Tibial nerve (tissue), 4 donors: ENCODE measurements at regions not wholly inside any gene's neighbourhood (a gene's known extent, or its start where the extent isn't known, plus 50 kb on each side); places are given as distances from the start of the nearest gene placed in this dataset.

Experiments
- DNase-seq, 2 donors: peaks; one replicate each; pipeline ENCODE4 v3.0.0-alpha.2; 2019; ENCODE audit warnings: low spot score in 2 of 2
- H3K27ac ChIP-seq, 4 donors: fragments of 200-600 bp; sonication (generic) in 3 of 4; one replicate each; pipeline ENCODE4 v1.5.1; 2017 to 2019; ENCODE audit warnings: mild to moderate bottlenecking in 1 of 4
- H3K27me3 ChIP-seq, 2 donors: fragments of 200-600 bp; sonication (generic) in 1 of 2; one replicate each; pipeline versions ENCODE4 v1.5.1 to v1.6.0; 2017 to 2019
- H3K36me3 ChIP-seq, 3 donors: fragments of 200-600 bp; sonication (generic); one replicate each; pipeline ENCODE4 v1.5.1; 2018 to 2019
- H3K4me1 ChIP-seq, 4 donors: fragments of 200-600 bp; sonication (generic) in 3 of 4; one replicate each; pipeline ENCODE4 v1.5.1; 2017 to 2019
- H3K4me3 ChIP-seq, 4 donors: fragments of 200-600 bp; sonication (generic) in 3 of 4; one replicate each; pipeline ENCODE4 v1.5.1; 2017 to 2019; ENCODE audit warnings: mild to moderate bottlenecking in 1 of 4, moderate library complexity in 1 of 4
- H3K9me3 ChIP-seq, 4 donors: fragments of 200-600 bp; sonication (generic) in 3 of 4; one replicate each; pipeline ENCODE4 v1.5.1; 2017 to 2019
- EP300 ChIP-seq, 2 donors: sonication (generic); formaldehyde crosslinking; IDR thresholded peaks; one replicate each; pipeline ENCODE4 v1.6.1; 2017; ENCODE audit warnings: antibody characterized with exemption in 2 of 2, mild to moderate bottlenecking in 1 of 2
- POLR2A ChIP-seq, 2 donors: fragments of 450-650 bp; IDR thresholded peaks; one replicate each; pipeline ENCODE4 v1.6.1; 2017; ENCODE audit warnings: antibody characterized with exemption in 2 of 2, mild to moderate bottlenecking in 2 of 2, moderate library complexity in 2 of 2
- WGBS, 2 donors: methylation state at CpG; one replicate each; pipeline ENCODE4 v1.1.5; 2018; 5-methylcytosine and 5-hydroxymethylcytosine counted together
- TF ChIP-seq, protein P1 (sequence below), 5 experiments: fragments of 200-600 bp in 3 of 5; fragments of 450-650 bp in 2 of 5; sonication (generic) in 3 of 5; IDR thresholded peaks; one replicate each; pipeline ENCODE4 v1.5.1; 2016 to 2019; ENCODE audit warnings: antibody characterized with exemption in 5 of 5, mild to moderate bottlenecking in 3 of 5, moderate library complexity in 2 of 5

DNA sequence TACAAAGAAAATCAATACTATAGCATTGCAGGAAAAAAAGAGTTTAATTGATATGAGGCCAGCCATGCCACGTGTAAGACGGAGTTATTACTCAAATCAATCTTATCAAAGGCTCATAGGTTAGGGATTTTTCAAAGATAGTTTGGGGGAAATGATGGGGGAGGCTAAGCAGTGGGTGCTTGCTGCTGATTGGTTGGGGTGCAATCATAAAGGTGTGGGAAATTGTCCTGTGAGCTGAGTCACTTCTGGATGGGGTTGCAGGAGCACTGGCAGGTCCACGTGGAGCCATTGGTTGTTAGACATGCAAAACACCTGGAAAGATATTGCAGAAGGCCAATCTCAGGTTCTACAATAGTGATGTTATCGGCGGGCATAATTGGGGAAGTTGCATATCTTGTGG lies 319.2 kb upstream of the COBL start:
- WGBS, 2 donors = 79 to 84% methylated on average over 5 of the region's 5 CpGs
- Histone ChIP-seq H3K27me3 (no peaks in the 10 kb centered on the region), H3K36me3 (no peaks in the 10 kb centered on the region), H3K4me1 (no peaks in the 10 kb centered on the region), H3K27ac (no peak overlapping the region), H3K4me3 (no peak overlapping the region), H3K9me3 (peaks cover 0 to 4% (median 0%) of the 10 kb centered on the region in 4 donors)
- no peak for DNase-seq
- TF ChIP-seq, protein P1, sequence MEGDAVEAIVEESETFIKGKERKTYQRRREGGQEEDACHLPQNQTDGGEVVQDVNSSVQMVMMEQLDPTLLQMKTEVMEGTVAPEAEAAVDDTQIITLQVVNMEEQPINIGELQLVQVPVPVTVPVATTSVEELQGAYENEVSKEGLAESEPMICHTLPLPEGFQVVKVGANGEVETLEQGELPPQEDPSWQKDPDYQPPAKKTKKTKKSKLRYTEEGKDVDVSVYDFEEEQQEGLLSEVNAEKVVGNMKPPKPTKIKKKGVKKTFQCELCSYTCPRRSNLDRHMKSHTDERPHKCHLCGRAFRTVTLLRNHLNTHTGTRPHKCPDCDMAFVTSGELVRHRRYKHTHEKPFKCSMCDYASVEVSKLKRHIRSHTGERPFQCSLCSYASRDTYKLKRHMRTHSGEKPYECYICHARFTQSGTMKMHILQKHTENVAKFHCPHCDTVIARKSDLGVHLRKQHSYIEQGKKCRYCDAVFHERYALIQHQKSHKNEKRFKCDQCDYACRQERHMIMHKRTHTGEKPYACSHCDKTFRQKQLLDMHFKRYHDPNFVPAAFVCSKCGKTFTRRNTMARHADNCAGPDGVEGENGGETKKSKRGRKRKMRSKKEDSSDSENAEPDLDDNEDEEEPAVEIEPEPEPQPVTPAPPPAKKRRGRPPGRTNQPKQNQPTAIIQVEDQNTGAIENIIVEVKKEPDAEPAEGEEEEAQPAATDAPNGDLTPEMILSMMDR (IDR thresholded peaks at IDR 0.05) = no peak
- TF ChIP-seq EP300 (IDR thresholded peaks at IDR 0.05) (no peak), POLR2A (IDR thresholded peaks at IDR 0.05) (no peak)

DNA sequence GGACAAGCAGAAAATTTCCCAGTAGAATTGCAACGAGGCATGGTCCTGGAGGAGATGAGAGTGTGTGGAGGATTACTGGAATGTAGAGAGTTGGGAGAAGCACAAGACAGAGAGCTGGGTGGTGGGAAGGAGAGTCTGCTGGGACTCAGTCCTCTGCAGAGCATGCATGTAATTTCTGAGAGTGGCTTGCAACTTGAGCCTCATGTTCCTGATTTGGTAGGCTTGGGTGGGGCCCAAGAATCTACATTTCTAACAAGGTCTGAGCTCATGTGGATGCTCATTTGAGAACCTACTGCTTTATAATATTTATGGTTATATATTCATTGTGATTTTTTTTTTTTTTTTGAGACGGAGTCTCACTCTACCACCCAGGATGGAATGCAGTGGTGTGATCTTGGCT lies 317.9 kb upstream of the COBL start:
- DNase-seq = no peak
- H3K9me3 ChIP-seq = peaks cover 0 to 10% (median 0%) of the 10 kb centered on the region in 4 donors
- no peak overlapping the region for H3K27ac ChIP-seq
- TF ChIP-seq, protein P1 (IDR thresholded peaks at IDR 0.05) = no peak
- no peak for TF ChIP-seq POLR2A (IDR thresholded peaks at IDR 0.05)
- no peak for TF ChIP-seq EP300 (IDR thresholded peaks at IDR 0.05)
- no peaks in the 10 kb centered on the region for H3K4me1 ChIP-seq
- H3K27me3 ChIP-seq = no peaks in the 10 kb centered on the region
- H3K36me3 ChIP-seq = no peaks in the 10 kb centered on the region
- 69 to 77% methylated on average over 2 of the region's 2 CpGs for WGBS, 2 donors
- H3K4me3 ChIP-seq = no peak overlapping the region

DNA sequence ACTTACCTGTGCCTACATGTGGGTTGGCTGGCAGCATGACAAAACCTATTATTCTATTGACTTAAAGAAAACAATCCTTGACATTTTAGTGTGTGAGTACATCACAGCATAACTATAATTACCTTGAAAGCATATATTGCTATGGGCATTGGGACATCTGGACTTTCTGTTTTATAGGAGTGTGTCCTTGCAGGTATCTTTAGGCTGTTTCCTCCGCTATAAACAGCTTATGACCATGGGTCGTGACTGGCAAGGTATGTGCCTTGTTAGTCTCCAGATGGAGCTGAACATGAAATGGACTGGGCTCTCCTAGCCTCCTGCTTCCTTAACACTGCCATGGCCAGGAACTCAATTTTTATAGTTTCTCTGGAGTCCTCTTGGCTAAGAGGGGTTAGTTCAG lies 317.4 kb upstream of the COBL start:
- WGBS, 2 donors = 74 to 78% methylated on average over 2 of the region's 2 CpGs
- Histone ChIP-seq H3K9me3 (peaks cover 0 to 10% (median 0%) of the 10 kb centered on the region in 4 donors), H3K36me3 (no peaks in the 10 kb centered on the region), H3K27me3 (no peaks in the 10 kb centered on the region), H3K4me1 (no peaks in the 10 kb centered on the region), H3K4me3 (no peak overlapping the region), H3K27ac (no peak overlapping the region)
- DNase-seq = no peak
- TF ChIP-seq POLR2A (IDR thresholded peaks at IDR 0.05) (no peak), EP300 (IDR thresholded peaks at IDR 0.05) (no peak)
- TF ChIP-seq, protein P1 (IDR thresholded peaks at IDR 0.05) = no peak

DNA sequence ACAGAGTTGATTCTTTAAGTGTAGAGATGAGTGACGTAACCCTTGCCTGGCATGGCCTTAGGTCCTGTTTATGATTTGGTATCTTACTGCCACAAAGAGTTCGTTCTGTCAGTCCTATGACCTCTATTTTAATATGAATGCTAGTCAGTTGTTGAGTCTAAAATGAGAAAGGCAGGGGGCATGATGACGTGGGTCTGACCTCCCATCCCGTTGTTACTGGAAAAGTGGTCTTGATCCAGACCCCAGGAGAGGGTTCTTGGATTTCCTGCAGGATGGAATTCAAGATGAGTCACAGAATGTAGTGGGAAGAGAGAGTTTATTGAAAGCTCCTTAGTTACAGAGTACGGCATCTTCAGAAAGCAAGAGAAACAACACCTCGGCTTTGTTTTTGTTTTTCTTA lies 317.0 kb upstream of the COBL start:
- Histone ChIP-seq H3K27me3 (no peaks in the 10 kb centered on the region), H3K27ac (no peak overlapping the region), H3K9me3 (peaks cover 0 to 10% (median 0%) of the 10 kb centered on the region in 4 donors), H3K36me3 (no peaks in the 10 kb centered on the region), H3K4me1 (no peaks in the 10 kb centered on the region), H3K4me3 (no peak overlapping the region)
- no peak for DNase-seq
- TF ChIP-seq, protein P1 (IDR thresholded peaks at IDR 0.05) = no peak
- WGBS, 2 donors = 49 to 51% methylated on average over 6 of the region's 6 CpGs

DNA sequence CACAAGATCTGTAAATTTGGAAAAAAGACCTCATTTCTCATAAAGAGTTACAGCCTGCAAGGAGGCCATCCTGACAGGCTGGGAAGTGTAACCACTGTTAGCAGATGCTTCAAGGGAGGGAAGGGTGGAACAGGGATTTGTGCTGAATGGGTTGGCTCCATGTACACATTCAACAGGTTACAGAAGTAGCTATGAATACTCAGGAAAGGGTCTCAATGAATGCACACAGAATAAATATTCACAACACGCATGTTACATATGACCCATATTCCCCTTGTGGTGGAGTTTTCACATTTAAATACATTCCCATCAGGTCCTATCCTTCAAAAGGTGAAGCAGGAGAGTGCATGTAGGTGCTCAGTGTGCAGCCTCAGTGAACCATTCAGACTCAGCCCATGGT lies 316.4 kb upstream of the COBL start:
- Histone ChIP-seq H3K9me3 (peaks cover 0 to 10% (median 0%) of the 10 kb centered on the region in 4 donors), H3K27ac (no peak overlapping the region), H3K4me3 (no peak overlapping the region), H3K4me1 (no peaks in the 10 kb centered on the region), H3K27me3 (no peaks in the 10 kb centered on the region), H3K36me3 (no peaks in the 10 kb centered on the region)
- WGBS, 2 donors = 88 to 90% methylated on average over 1 of the region's 1 CpG
- TF ChIP-seq, protein P1 (IDR thresholded peaks at IDR 0.05) = no peak
- TF ChIP-seq POLR2A (IDR thresholded peaks at IDR 0.05) = no peak
- no peak for TF ChIP-seq EP300 (IDR thresholded peaks at IDR 0.05)
- no peak for DNase-seq
